ENCODE measurements at regions not wholly inside any gene's neighbourhood (a gene's known extent, or its start where the extent isn't known, plus 50 kb on each side); places are given as distances from the start of the nearest gene placed in this dataset.

GRCh38 chr10:88089498-88089897 lies 226.1 kb downstream of the PTEN start:
- Mint-ChIP-seq H3K27me3 (ENCODE audit: insufficient read depth) (no peaks in the 10 kb centered on the region; the same call in 1 of the 2 replicates), H3K4me1 (ENCODE audit: low read depth) (no peaks in the 10 kb centered on the region; the same call in 1 of the 2 replicates), H3K4me3 (no peak overlapping the region), H3K27ac (no peak overlapping the region), H3K9me3 (no peaks in the 10 kb centered on the region), H3K36me3 (ENCODE audit: low read depth) (no peaks in the 10 kb centered on the region)
- DNase-seq, result no peak
- TF ChIP-seq, protein P1, sequence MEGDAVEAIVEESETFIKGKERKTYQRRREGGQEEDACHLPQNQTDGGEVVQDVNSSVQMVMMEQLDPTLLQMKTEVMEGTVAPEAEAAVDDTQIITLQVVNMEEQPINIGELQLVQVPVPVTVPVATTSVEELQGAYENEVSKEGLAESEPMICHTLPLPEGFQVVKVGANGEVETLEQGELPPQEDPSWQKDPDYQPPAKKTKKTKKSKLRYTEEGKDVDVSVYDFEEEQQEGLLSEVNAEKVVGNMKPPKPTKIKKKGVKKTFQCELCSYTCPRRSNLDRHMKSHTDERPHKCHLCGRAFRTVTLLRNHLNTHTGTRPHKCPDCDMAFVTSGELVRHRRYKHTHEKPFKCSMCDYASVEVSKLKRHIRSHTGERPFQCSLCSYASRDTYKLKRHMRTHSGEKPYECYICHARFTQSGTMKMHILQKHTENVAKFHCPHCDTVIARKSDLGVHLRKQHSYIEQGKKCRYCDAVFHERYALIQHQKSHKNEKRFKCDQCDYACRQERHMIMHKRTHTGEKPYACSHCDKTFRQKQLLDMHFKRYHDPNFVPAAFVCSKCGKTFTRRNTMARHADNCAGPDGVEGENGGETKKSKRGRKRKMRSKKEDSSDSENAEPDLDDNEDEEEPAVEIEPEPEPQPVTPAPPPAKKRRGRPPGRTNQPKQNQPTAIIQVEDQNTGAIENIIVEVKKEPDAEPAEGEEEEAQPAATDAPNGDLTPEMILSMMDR (IDR thresholded peaks at IDR 0.05), result no peak

- Mint-ChIP-seq H3K36me3 (ENCODE audit: low read depth) (no peaks in the 10 kb centered on the region), H3K27ac (no peak overlapping the region), H3K4me3 (no peak overlapping the region), H3K4me1 (ENCODE audit: low read depth) (peaks cover 12% of the 10 kb centered on the region), H3K27me3 (ENCODE audit: insufficient read depth) (no peaks in the 10 kb centered on the region; the same call in 1 of the 2 replicates), H3K9me3 (no peaks in the 10 kb centered on the region)
- TF ChIP-seq, protein P1 (IDR thresholded peaks at IDR 0.05), result no peak
- no peak for DNase-seq
Observed at GRCh38 chr10:88090568-88091214, 227.3 kb downstream of the PTEN start.

DNA sequence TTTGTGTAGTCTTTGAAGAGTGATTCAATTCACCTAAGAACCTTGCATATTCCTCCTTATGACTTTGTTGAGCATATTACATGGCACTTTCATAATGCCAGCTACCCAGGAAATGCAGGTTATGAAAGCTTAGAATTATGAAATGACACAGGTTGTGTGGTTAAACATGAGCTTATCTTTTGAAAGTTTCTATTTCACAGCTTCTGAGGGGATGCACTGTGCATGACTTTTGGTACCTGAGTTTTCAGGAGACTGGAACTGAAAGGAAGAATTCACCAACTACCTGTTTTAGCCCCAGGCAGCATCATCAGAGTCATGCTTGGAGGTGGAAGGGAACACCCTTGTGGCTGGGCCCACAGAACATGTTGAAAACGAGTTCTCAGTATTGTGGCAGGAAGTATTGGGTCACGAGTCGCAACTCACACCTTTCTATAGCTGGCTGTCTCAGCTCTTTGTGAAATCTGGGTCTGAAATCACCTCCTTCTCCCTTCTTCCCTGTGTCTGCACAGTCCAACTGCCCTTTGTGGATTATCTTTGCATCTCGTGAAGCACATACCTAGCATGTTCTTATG lies 228.2 kb downstream of the PTEN start:
- Mint-ChIP-seq H3K4me1 (ENCODE audit: low read depth) (peaks cover 13% of the 10 kb centered on the region), H3K36me3 (ENCODE audit: low read depth) (no peaks in the 10 kb centered on the region), H3K27me3 (ENCODE audit: insufficient read depth) (no peaks in the 10 kb centered on the region; the same call in 1 of the 2 replicates), H3K4me3 (no peak overlapping the region), H3K9me3 (no peaks in the 10 kb centered on the region), H3K27ac (no peak overlapping the region)
- no peak for DNase-seq
- TF ChIP-seq, protein P1 (IDR thresholded peaks at IDR 0.05), result no peak

DNA sequence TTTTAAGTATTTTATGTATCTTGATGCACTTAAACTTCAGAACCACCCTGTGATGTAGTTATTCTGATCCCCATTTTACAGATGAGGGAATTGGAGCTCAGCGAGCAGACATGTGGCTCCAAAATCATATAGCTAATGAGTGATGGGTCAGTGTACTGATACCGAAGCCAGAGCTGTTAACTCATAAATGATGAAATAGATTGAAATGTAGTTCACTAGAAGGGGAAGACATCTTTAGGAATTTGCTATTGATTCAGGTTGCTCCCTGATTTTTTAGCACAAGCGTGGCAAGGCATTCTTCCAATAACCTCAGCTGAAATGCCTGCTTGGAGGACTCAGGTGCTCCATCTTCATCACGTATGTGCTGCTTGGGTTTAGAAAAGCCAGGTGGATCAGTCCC lies 228.8 kb downstream of the PTEN start:
- no peaks in the 10 kb centered on the region for H3K36me3 Mint-ChIP-seq (ENCODE audit: low read depth)
- peaks cover 15% of the 10 kb centered on the region for H3K4me1 Mint-ChIP-seq (ENCODE audit: low read depth)
- no peaks in the 10 kb centered on the region; the same call in 1 of the 2 replicates for H3K27me3 Mint-ChIP-seq (ENCODE audit: insufficient read depth)
- no peak for DNase-seq
- no peak overlapping the region for H3K27ac Mint-ChIP-seq
- no peak overlapping the region for H3K4me3 Mint-ChIP-seq
- TF ChIP-seq, protein P1 (IDR thresholded peaks at IDR 0.05), result no peak
- H3K9me3 Mint-ChIP-seq, result no peaks in the 10 kb centered on the region

- no peak overlapping the region for H3K4me3 Mint-ChIP-seq
- H3K4me1 Mint-ChIP-seq (ENCODE audit: low read depth), result peaks cover 21% of the 10 kb centered on the region
Observed at GRCh38 chr10:88092973-88093372, 229.5 kb downstream of the PTEN start.

More at GRCh38 chr10:88092973-88093372, 229.5 kb downstream of the PTEN start:
- TF ChIP-seq, protein P1 (IDR thresholded peaks at IDR 0.05), result no peak
- H3K36me3 Mint-ChIP-seq (ENCODE audit: low read depth), result no peaks in the 10 kb centered on the region
- H3K27me3 Mint-ChIP-seq (ENCODE audit: insufficient read depth), result no peaks in the 10 kb centered on the region; the same call in 1 of the 2 replicates
- no peaks in the 10 kb centered on the region for H3K9me3 Mint-ChIP-seq
- DNase-seq, result no peak
- no peak overlapping the region for H3K27ac Mint-ChIP-seq
